Esophagus muscularis mucosa (tissue), 4 donors: ENCODE measurements at regions not wholly inside any gene's neighbourhood (a gene's known extent, or its start where the extent isn't known, plus 50 kb on each side); places are given as distances from the start of the nearest gene placed in this dataset.

ENCODE experiments used
- CTCF ChIP-seq, 3 experiments: fragments of 200-600 bp in 2 of 3; fragments of 450-650 bp in 1 of 3; sonication (generic) in 2 of 3; IDR thresholded peaks; one replicate each; pipeline ENCODE4 v1.5.1; 2017 to 2019; ENCODE audit warnings: antibody characterized with exemption in 3 of 3, mild to moderate bottlenecking in 2 of 3, moderate library complexity in 1 of 3
- EP300 ChIP-seq: sonication (generic); formaldehyde crosslinking; IDR thresholded peaks from one replicate; pipeline ENCODE4 v1.6.1; 2017; ENCODE audit warnings: antibody characterized with exemption
- POLR2A ChIP-seq: fragments of 450-650 bp; IDR thresholded peaks from one replicate; pipeline ENCODE4 v1.6.1; 2017; ENCODE audit warnings: antibody characterized with exemption, moderate library complexity, mild to moderate bottlenecking, low read depth
- POLR2AphosphoS5 ChIP-seq, 2 donors: sonication (generic); formaldehyde crosslinking; IDR thresholded peaks; one replicate each; pipeline ENCODE4 v1.6.1; 2017; ENCODE audit warnings: antibody characterized with exemption in 2 of 2

GRCh38 chr2:193712912-193713311, 1518.2 kb upstream of the TMEFF2 start:
- TF ChIP-seq POLR2A = no peak
- no peak for TF ChIP-seq CTCF (IDR thresholded peaks at IDR 0.05)
- TF ChIP-seq EP300 = no peak
- TF ChIP-seq POLR2AphosphoS5 (IDR thresholded peaks at IDR 0.05) = no peak
